Bronchial epithelial cell (primary cell): ENCODE measurements at regions not wholly inside any gene's neighbourhood (a gene's known extent, or its start where the extent isn't known, plus 50 kb on each side); places are given as distances from the start of the nearest gene placed in this dataset.
A peak's percentile ranks its signal among the peaks of the same experiment; 100 is the strongest.
"Not testable (repeated sequence)": the region's sequence is repeated elsewhere in the genome, so short reads cannot be mapped to it uniquely, and the experiment has no call there.

ENCODE experiments used
- DNase-seq: peaks from one replicate; pipeline ENCODE4 v3.0.0-alpha.2; 2010; ENCODE audit warnings: low read depth
- FAIRE-seq: peaks from 2 replicates; lab custom pipeline; 2011; peaks lifted over from hg19 to GRCh38; lab: Jason Lieb, UNC
- H3K27me3 ChIP-seq: 2 replicates; pipeline ENCODE4 v1.5.1; 2011; ENCODE audit warnings: low read length; ENCODE audit not compliant: control insufficient read depth, insufficient read depth
- H3K36me3 ChIP-seq: 2 replicates; pipeline ENCODE4 v1.5.1; 2011; ENCODE audit warnings: low read length; ENCODE audit not compliant: control insufficient read depth, insufficient read depth
- H3K4me3 ChIP-seq: 2 replicates; pipeline ENCODE4 v1.5.1; 2011; ENCODE audit warnings: mild to moderate bottlenecking, low read depth, low read length, control low read depth
- TF ChIP-seq, protein P1 (sequence below): IDR thresholded peaks from 2 replicates; pipeline ENCODE4 v1.5.1; 2011; ENCODE audit warnings: mild to moderate bottlenecking, moderate library complexity, low read length, control low read depth, inconsistent platforms; ENCODE audit not compliant: insufficient read depth, severe bottlenecking

DNA sequence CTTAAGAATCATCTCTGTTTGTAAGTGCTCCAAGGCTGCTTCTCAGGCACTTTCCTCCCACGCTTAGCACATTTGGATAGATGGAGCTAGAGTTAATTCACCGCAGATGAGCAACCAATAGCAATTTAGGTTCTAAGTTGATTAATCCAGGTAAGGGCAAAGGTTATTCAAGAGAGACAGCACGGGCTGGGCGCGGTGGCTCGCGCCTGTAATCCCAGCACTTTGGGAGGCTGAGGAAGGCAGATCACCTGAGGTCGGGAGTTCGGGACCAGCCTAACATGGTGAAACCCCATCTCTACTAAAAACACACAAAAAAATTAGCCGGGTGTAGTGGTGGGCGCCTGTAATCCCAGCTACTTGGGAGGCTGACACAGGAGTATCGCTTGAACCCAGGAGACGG is 54.5 kb upstream of the UNC13C start:
- not testable (repeated sequence) for H3K27me3 ChIP-seq, H3K36me3 ChIP-seq, H3K4me3 ChIP-seq, FAIRE-seq, DNase-seq

DNA sequence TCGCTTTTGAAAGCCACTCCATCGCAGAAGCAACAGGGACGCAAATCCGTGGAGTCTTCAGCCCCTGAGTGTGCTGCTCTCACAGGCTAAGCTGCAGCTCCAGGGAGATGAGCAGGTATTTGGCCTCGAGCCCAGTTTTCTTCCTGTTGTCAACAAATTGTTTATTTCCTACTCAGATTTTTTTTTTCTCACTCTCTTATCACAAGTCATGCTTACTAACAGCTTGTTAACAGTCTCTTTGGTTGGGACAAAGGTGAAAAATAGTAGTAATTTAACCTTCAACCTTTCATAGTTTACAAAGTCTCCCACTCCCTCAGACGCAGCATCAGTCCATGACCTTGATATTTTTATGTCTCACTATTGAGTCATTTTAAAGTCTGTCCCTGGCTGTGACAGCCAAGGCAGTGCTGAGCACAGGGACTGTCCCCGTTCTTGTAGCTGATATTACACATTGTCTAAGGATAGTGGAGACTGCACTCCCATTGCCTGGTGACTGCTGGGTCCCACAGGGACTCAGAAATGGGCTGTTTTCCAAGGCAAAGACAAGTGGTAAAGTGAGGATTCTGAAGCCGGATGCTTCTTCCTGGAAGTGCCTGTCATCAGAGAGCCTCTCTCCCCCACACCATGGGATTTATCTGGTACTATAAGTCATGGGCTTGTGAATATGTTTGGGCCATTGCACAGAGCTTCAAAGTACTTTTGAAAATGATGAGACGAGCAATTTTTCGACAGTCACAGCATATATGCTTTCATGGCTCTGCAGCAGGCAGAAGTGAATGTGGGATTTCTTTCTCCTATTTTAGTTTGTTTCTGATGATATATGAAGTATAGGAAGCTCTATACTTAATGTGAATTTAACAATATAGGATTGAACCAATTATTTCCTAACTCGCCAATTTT is 59.8 kb upstream of the UNC13C start:
- FAIRE-seq, result no peak
- DNase-seq, result no peak
- Histone ChIP-seq H3K4me3 (no peak overlapping the region), H3K27me3 (no peaks in the 10 kb centered on the region), H3K36me3 (no peaks in the 10 kb centered on the region)
- TF ChIP-seq, protein P1, sequence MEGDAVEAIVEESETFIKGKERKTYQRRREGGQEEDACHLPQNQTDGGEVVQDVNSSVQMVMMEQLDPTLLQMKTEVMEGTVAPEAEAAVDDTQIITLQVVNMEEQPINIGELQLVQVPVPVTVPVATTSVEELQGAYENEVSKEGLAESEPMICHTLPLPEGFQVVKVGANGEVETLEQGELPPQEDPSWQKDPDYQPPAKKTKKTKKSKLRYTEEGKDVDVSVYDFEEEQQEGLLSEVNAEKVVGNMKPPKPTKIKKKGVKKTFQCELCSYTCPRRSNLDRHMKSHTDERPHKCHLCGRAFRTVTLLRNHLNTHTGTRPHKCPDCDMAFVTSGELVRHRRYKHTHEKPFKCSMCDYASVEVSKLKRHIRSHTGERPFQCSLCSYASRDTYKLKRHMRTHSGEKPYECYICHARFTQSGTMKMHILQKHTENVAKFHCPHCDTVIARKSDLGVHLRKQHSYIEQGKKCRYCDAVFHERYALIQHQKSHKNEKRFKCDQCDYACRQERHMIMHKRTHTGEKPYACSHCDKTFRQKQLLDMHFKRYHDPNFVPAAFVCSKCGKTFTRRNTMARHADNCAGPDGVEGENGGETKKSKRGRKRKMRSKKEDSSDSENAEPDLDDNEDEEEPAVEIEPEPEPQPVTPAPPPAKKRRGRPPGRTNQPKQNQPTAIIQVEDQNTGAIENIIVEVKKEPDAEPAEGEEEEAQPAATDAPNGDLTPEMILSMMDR, result no peak

DNA sequence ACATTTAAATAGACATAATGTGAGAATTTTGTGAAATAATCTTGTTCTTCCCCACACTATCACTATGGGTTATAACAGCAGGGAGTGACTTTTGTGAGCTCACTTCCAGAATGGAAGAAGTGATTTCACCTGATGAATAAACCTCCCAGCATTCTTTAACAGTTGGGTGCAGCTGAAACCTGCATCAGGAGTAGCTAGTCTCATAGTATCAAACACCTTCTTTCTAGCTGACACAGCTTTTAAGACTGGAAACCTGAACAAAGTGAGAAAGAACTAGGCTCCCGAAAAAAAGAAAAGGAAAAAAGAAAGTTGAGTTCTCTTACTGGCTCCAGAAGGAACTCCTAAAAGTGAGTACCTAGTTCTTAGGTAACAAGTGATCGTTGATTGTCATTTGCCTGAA is 61.1 kb upstream of the UNC13C start:
- Histone ChIP-seq H3K27me3 (no peaks in the 10 kb centered on the region), H3K4me3 (no peak overlapping the region), H3K36me3 (no peaks in the 10 kb centered on the region)
- FAIRE-seq (no peak), DNase-seq (peak; percentile 39)
- TF ChIP-seq, protein P1, result no peak

DNA sequence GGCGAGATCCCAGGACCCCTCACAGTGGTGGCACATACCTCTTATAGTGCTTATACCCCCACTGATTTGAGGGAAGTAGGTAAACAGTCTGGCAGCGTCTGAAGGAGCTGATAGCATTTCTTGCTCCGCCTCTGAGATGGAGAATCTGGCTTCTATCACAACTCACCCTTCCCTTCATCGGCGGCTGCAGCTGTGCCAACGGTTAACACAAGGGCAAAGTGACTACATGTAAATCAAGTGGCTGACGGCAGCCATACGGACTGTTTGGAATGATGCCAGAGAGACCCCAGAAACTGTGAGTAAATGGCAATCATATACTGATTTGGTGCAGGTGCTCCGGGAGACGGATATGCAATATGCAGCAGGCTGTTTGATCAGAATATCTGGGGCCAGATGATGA is 66.8 kb upstream of the UNC13C start:
- Histone ChIP-seq H3K27me3 (no peaks in the 10 kb centered on the region), H3K36me3 (no peaks in the 10 kb centered on the region), H3K4me3 (no peak overlapping the region)
- no peak for FAIRE-seq
- TF ChIP-seq, protein P1, result no peak
- no peak for DNase-seq

DNA sequence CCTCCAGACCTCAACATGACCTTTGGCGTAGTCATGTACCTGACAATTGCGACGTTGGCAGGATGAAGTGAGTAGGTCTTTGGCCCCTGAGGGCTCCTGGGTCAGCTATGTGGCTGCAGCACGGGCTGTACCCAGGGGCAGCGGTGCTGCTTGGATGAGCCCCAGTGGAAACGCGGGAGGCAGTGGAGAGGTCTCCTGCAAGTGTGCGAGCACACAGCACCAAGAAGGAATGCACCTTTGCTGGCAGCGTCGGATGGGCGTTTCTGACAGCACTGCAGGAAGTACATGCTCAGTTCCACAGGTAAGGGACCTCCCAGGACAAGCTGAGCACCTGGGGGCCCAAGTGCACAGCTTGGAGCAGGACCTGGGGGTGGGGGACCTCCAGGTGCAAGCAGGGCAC is 67.4 kb upstream of the UNC13C start:
- DNase-seq (no peak), FAIRE-seq (no peak)
- H3K36me3 ChIP-seq, result no peaks in the 10 kb centered on the region
- no peak overlapping the region for H3K4me3 ChIP-seq
- TF ChIP-seq, protein P1, result no peak
- no peaks in the 10 kb centered on the region for H3K27me3 ChIP-seq

DNA sequence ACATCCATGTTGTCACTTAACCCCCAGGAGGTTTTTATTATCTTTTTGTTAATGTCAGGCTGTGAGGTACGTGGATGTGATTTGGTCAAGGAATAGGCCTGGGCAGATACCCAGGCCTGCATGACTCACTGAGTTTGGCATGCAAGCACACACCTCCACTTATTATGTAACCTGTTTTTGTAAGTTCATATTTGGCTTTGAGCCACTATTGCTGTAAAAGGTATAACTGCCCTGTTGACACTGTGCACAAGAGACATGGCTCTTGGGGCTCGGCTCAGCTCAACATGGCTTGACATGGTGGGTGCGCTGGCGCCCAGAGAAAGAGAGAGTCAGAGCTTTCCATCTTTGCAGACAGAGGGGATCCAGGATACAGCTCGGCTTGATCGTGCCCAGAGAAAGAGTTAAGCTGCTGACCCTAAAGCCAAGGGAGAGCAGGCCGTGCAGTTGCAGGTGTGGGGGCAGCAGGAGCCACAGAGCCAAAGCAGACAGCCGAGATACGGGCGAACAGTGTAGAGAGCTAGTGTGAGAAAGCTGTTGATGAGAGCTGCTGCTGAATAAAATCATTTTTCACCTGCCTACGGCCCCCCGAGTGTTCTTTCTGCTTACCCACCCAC is 67.9 kb upstream of the UNC13C start:
- FAIRE-seq (peak; percentile 50), DNase-seq (peak; percentile 89)
- Histone ChIP-seq H3K27me3 (no peaks in the 10 kb centered on the region), H3K4me3 (no peak overlapping the region), H3K36me3 (no peaks in the 10 kb centered on the region)
- TF ChIP-seq, protein P1, result no peak
